Vagina (tissue), 2 donors: ENCODE measurements at regions not wholly inside any gene's neighbourhood (a gene's known extent, or its start where the extent isn't known, plus 50 kb on each side); places are given as distances from the start of the nearest gene placed in this dataset.

ENCODE experiments used
- DNase-seq, 2 donors: peaks; one replicate each; pipeline ENCODE4 v3.0.0-alpha.2; 2017; ENCODE audit errors: extremely low spot score in 2 of 2
- H3K27ac ChIP-seq: fragments of 200-600 bp; sonication (generic); one replicate; pipeline ENCODE4 v1.5.1; 2019
- H3K27me3 ChIP-seq: fragments of 200-600 bp; sonication (generic); one replicate; pipeline ENCODE4 v1.5.1; 2019
- H3K36me3 ChIP-seq, 2 donors: fragments of 200-600 bp; sonication (generic); one replicate each; pipeline ENCODE4 v1.5.1; 2017 to 2019
- H3K4me1 ChIP-seq: fragments of 200-600 bp; sonication (generic); one replicate; pipeline ENCODE4 v1.5.1; 2019
- H3K4me3 ChIP-seq, 2 donors: fragments of 200-600 bp; sonication (generic); 1 replicate in 1 of 2; 2 replicates in 1 of 2; pipeline ENCODE4 v1.5.1; 2016 to 2019
- H3K9me3 ChIP-seq: fragments of 200-600 bp; sonication (generic); one replicate; pipeline ENCODE4 v1.5.1; 2019
- CTCF ChIP-seq, 3 experiments: fragments of 450-650 bp in 2 of 3; fragments of 200-600 bp in 1 of 3; sonication (generic) in 1 of 3; IDR thresholded peaks; one replicate each; pipeline ENCODE4 v1.5.1; 2017 to 2019; ENCODE audit warnings: antibody characterized with exemption in 3 of 3, mild to moderate bottlenecking in 2 of 3, moderate library complexity in 2 of 3
- POLR2A ChIP-seq, 2 donors: fragments of 450-650 bp; IDR thresholded peaks; one replicate each; pipeline ENCODE4 v1.6.1; 2017; ENCODE audit warnings: antibody characterized with exemption in 2 of 2, mild to moderate bottlenecking in 2 of 2, moderate library complexity in 2 of 2
- POLR2AphosphoS5 ChIP-seq, 2 donors: sonication (generic); formaldehyde crosslinking; IDR thresholded peaks; one replicate each; pipeline ENCODE4 v1.9.0; 2017; ENCODE audit warnings: antibody characterized with exemption in 2 of 2, mild to moderate bottlenecking in 2 of 2, low read depth in 1 of 2; ENCODE audit not compliant: insufficient read depth in 1 of 2
- intact Hi-C: fragments of 100-400 bp; cut with DNase I; formaldehyde crosslinking; loops from one replicate; pipeline ENCODE4 v1.15.1; 2023

DNA sequence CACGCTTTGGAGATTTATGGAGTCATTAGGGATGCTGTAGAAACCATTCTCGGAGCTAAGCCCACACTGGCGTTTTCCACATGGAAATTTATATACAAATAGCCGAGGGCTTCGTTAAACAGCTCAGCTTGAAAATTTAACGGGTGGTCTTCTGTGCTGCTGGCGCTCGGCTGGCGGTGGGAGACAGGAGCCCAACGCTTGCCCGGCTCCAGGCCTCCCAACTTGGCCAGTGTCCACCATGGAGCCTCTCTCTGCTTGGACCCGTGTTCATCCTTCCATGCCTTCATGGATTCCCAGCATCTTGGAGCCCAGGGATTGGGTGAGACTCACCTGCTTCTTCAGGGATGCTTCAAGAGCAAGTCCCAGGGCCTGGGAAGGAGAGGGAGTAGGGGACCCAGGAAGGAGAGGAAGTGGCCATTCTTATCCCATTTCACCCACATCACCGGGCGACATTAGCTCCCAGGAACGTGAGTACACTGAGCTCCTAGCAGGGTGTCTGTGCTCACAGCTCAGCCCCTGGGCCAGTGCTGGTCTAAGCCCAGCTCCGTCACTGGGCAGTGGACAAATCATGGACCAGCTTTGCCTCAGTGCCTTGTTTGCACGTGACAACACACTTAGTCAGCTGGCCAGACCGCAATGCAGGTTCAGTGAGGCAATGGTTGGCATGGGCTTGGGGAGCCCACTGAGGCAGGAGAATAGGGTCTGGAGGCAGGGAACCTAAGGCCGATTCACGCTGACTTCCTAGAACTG lies 944.3 kb downstream of the BRD1 start:
- Histone ChIP-seq H3K9me3 (no peaks in the 10 kb centered on the region), H3K4me1 (no peaks in the 10 kb centered on the region), H3K36me3 (no peaks in the 10 kb centered on the region), H3K4me3 (no peak overlapping the region), H3K27me3 (no peaks in the 10 kb centered on the region), H3K27ac (no peak overlapping the region)
- no peak for TF ChIP-seq POLR2AphosphoS5 (IDR thresholded peaks at IDR 0.05; ENCODE audit: insufficient read depth in 1 of 2, low read depth in 1 of 2)
- TF ChIP-seq CTCF (IDR thresholded peaks at IDR 0.05) = no peak
- TF ChIP-seq POLR2A (IDR thresholded peaks at IDR 0.05) = no peak
- no peak for DNase-seq
- intact Hi-C loops = no loop called here

- no peak overlapping the region for H3K27ac ChIP-seq
- intact Hi-C loops = no loop called here
- H3K4me3 ChIP-seq = no peak overlapping the region
- H3K9me3 ChIP-seq = no peaks in the 10 kb centered on the region
- H3K4me1 ChIP-seq = no peaks in the 10 kb centered on the region
- TF ChIP-seq POLR2AphosphoS5 (IDR thresholded peaks at IDR 0.05; ENCODE audit: insufficient read depth in 1 of 2, low read depth in 1 of 2) (no peak), CTCF (IDR thresholded peaks at IDR 0.05) (no peak), POLR2A (IDR thresholded peaks at IDR 0.05) (no peak)
- H3K36me3 ChIP-seq = no peaks in the 10 kb centered on the region
- DNase-seq = no peak
- H3K27me3 ChIP-seq = no peaks in the 10 kb centered on the region
Measured at GRCh38 chr22:48882636-48883200, 945.0 kb downstream of the BRD1 start.

- Histone ChIP-seq H3K27me3 (no peaks in the 10 kb centered on the region), H3K27ac (no peak overlapping the region), H3K36me3 (no peaks in the 10 kb centered on the region), H3K4me3 (no peak overlapping the region), H3K9me3 (no peaks in the 10 kb centered on the region), H3K4me1 (no peaks in the 10 kb centered on the region)
- intact Hi-C loops = no loop called here
- no peak for DNase-seq
- no peak for TF ChIP-seq POLR2A (IDR thresholded peaks at IDR 0.05)
- no peak for TF ChIP-seq POLR2AphosphoS5 (IDR thresholded peaks at IDR 0.05; ENCODE audit: insufficient read depth in 1 of 2, low read depth in 1 of 2)
- TF ChIP-seq CTCF (IDR thresholded peaks at IDR 0.05) = no peak
Measured at GRCh38 chr22:48881326-48881980, 946.2 kb downstream of the BRD1 start.

DNA sequence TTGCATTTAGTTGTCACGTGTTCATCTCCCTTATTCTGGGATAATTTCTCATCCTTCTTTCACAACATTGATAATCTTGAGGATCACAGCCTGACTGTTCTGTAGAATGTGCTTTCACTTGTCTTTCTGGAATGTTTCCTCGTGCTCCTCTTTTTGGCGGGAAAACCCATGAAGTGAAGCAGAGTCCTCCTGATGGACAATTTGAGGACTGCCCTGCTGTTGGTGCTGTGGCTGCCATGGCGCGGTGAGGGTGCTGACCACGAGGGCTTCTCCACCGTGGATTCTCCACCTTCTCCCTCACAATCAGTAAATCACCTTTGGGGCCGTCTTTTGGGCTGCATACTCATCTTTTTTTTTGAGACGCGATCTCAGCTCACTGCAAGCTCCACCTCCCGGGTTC lies 946.9 kb downstream of the BRD1 start:
- H3K4me1 ChIP-seq = no peaks in the 10 kb centered on the region
- H3K27me3 ChIP-seq = no peaks in the 10 kb centered on the region
- H3K27ac ChIP-seq = no peak overlapping the region

More for the DNA sequence above, 946.9 kb downstream of the BRD1 start:
- intact Hi-C loops = no loop called here
- Histone ChIP-seq H3K4me3 (no peak overlapping the region), H3K9me3 (no peaks in the 10 kb centered on the region), H3K36me3 (no peaks in the 10 kb centered on the region)
- TF ChIP-seq CTCF (IDR thresholded peaks at IDR 0.05) (no peak), POLR2A (IDR thresholded peaks at IDR 0.05) (no peak), POLR2AphosphoS5 (IDR thresholded peaks at IDR 0.05; ENCODE audit: insufficient read depth in 1 of 2, low read depth in 1 of 2) (no peak)
- DNase-seq = no peak
